ENCODE measurements at regions not wholly inside any gene's neighbourhood (a gene's known extent, or its start where the extent isn't known, plus 50 kb on each side); places are given as distances from the start of the nearest gene placed in this dataset.

- no peak for TF ChIP-seq POLR2AphosphoS5 (IDR thresholded peaks at IDR 0.05; ENCODE audit: low read depth, low read length)
- no peak for TF ChIP-seq MAX (IDR thresholded peaks at IDR 0.05)
- no peak for TF ChIP-seq CTCF (IDR thresholded peaks at IDR 0.05 in 2 of 3, conservative IDR thresholded peaks at IDR 0.05 in 1 of 3; ENCODE audit: borderline replicate concordance in 1 of 3, insufficient read depth in 1 of 3, low read depth in 2 of 3, low read length in 2 of 3)
- TF ChIP-seq EZH2 (IDR thresholded peaks at IDR 0.05) = no peak
- TF ChIP-seq TCF7L2 (IDR thresholded peaks at IDR 0.05; ENCODE audit: borderline replicate concordance, extremely low read depth, insufficient read depth, insufficient read length) = no peak
- TF ChIP-seq, protein P1, sequence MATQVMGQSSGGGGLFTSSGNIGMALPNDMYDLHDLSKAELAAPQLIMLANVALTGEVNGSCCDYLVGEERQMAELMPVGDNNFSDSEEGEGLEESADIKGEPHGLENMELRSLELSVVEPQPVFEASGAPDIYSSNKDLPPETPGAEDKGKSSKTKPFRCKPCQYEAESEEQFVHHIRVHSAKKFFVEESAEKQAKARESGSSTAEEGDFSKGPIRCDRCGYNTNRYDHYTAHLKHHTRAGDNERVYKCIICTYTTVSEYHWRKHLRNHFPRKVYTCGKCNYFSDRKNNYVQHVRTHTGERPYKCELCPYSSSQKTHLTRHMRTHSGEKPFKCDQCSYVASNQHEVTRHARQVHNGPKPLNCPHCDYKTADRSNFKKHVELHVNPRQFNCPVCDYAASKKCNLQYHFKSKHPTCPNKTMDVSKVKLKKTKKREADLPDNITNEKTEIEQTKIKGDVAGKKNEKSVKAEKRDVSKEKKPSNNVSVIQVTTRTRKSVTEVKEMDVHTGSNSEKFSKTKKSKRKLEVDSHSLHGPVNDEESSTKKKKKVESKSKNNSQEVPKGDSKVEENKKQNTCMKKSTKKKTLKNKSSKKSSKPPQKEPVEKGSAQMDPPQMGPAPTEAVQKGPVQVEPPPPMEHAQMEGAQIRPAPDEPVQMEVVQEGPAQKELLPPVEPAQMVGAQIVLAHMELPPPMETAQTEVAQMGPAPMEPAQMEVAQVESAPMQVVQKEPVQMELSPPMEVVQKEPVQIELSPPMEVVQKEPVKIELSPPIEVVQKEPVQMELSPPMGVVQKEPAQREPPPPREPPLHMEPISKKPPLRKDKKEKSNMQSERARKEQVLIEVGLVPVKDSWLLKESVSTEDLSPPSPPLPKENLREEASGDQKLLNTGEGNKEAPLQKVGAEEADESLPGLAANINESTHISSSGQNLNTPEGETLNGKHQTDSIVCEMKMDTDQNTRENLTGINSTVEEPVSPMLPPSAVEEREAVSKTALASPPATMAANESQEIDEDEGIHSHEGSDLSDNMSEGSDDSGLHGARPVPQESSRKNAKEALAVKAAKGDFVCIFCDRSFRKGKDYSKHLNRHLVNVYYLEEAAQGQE (IDR thresholded peaks at IDR 0.05; ENCODE audit: low read depth) = no peak
These were observed 288.0 kb upstream of the SLITRK6 start for GRCh38 chr13:86087244-86087643.

Measured in HCT116 (cell line).